Endothelial cell (in vitro differentiated cells): ENCODE measurements at regions not wholly inside any gene's neighbourhood (a gene's known extent, or its start where the extent isn't known, plus 50 kb on each side); places are given as distances from the start of the nearest gene placed in this dataset.
"Not testable (repeated sequence)": the region's sequence is repeated elsewhere in the genome, so short reads cannot be mapped to it uniquely, and the experiment has no call there.

Source experiments
- DNase-seq: peaks from one replicate; pipeline ENCODE4 v3.0.0; 2021; ENCODE audit warnings: low spot score
- H3K27ac Mint-ChIP-seq: one replicate; pipeline ENCODE4 v1.8.0; 2021; ENCODE audit warnings: mixed read lengths, inconsistent platforms; ENCODE audit not compliant: unreplicated experiment
- H3K27me3 Mint-ChIP-seq: one replicate; pipeline ENCODE4 v1.8.0; 2021; ENCODE audit warnings: mild to moderate bottlenecking, moderate library complexity, mixed read lengths, inconsistent platforms; ENCODE audit not compliant: unreplicated experiment
- H3K36me3 Mint-ChIP-seq: one replicate; pipeline ENCODE4 v1.8.0; 2021; ENCODE audit warnings: mild to moderate bottlenecking, low read depth, mixed read lengths, inconsistent platforms; ENCODE audit not compliant: unreplicated experiment
- H3K4me1 Mint-ChIP-seq: one replicate; pipeline ENCODE4 v1.8.0; 2021; ENCODE audit warnings: mild to moderate bottlenecking, mixed read lengths, inconsistent platforms; ENCODE audit not compliant: unreplicated experiment
- H3K4me3 Mint-ChIP-seq: one replicate; pipeline ENCODE4 v1.8.0; 2021; ENCODE audit warnings: mild to moderate bottlenecking, mixed read lengths, inconsistent platforms; ENCODE audit not compliant: unreplicated experiment
- H3K9me3 Mint-ChIP-seq: one replicate; pipeline ENCODE4 v1.8.0; 2021; ENCODE audit warnings: mixed read lengths, inconsistent platforms; ENCODE audit not compliant: unreplicated experiment

- not testable (repeated sequence) for H3K27me3 Mint-ChIP-seq, H3K4me3 Mint-ChIP-seq, H3K9me3 Mint-ChIP-seq, H3K27ac Mint-ChIP-seq, H3K36me3 Mint-ChIP-seq, DNase-seq, H3K4me1 Mint-ChIP-seq
These were observed 319.3 kb upstream of the PLGLB2 start for GRCh38 chr2:87428452-87429130.

DNA sequence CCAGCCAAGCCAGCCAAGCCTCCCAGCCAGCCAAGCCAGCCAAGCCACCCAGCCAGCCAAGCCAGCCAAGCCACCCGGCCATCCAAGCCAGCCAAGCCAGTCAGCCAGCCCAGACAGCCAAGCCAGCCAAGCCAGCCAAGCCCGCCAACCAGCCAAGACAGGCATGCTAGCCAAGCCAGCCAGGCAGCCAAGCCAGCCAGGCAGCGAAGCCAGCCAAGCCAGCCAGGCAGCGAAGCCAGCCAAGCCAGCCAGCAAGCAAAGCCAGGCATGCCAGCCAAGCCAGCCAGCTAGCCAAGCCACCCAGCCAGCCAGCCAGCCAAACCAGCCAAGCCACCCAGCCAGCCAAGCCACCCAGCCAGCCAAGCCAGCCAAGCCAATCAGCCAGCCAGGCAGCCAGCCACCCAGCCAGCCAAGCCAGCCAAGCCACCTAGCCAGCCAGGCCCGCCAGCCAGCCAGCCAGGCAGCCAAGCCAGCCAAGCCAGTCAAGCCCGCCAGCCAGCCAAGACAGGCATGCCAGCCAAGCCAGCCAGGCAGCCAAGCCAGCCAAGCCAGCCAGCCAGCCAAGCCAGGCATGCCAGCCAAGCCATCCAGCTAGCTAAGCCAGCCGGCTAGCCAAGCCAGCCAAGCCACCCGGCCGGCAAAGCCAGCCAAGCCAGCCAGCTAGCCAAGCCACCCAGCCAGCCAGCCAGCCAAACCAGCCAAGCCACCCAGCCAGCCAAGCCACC lies 318.5 kb upstream of the PLGLB2 start:
- not testable (repeated sequence) for H3K27ac Mint-ChIP-seq, H3K9me3 Mint-ChIP-seq, H3K4me1 Mint-ChIP-seq, DNase-seq, H3K4me3 Mint-ChIP-seq, H3K27me3 Mint-ChIP-seq, H3K36me3 Mint-ChIP-seq

DNA sequence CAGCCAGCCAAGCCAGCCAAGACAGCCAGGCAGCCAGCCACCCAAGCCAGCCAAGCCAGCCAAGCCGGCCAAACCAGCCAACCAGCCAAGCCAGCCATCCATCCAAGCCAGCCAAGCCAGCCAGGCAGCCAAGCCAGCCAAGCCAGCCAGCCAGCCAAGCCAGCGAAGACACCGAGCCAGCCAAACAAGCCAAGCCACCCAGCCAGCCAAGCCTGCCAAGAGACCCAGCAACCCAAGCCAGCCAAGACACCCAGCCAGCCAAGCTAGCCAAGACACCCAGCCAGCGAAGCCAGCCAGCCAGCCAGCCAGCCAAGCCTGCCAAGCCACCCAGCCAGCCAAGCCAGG lies 318.0 kb upstream of the PLGLB2 start:
- not testable (repeated sequence) for H3K4me3 Mint-ChIP-seq, H3K9me3 Mint-ChIP-seq, H3K36me3 Mint-ChIP-seq, DNase-seq, H3K27me3 Mint-ChIP-seq, H3K4me1 Mint-ChIP-seq, H3K27ac Mint-ChIP-seq

GRCh38 chr2:87431051-87431450 lies 316.8 kb upstream of the PLGLB2 start:
- DNase-seq, H3K4me3 Mint-ChIP-seq, H3K9me3 Mint-ChIP-seq, H3K4me1 Mint-ChIP-seq, H3K27me3 Mint-ChIP-seq, H3K36me3 Mint-ChIP-seq, H3K27ac Mint-ChIP-seq: not testable (repeated sequence)

DNA sequence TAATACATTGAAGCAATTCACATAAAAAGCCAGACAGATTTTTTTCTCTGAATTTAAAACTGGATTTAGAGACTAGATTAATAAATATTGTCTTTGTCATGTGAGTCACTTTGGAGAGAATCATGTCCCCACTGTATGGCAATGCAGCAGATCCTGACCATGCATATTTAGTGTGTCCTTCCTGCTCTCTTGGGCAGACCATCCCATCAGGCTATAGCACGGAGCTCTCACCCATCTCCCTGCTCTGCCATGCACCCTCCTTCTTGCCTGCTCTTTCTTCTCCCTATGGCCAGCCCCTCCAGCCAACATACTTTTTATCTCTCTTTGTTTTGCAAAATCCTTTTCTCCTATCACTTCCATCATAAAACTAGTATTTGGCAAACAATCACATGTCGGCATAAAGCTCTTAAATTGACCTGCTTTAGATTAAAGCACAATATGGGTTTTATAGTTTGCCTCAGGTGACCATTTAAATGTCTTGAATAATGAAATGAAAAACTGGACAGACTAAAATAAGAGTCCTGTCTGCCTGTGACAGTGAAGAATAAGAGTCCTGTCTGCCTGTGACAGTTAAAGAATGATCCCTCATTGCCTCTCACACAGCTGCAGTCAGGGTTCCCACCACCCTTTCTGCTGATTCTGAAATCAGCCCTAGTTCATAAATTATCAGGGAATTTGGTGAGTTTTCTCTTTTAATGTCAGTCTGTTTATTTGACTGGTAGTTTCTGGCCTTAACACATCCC lies 315.0 kb upstream of the PLGLB2 start:
- H3K4me1 Mint-ChIP-seq, H3K27ac Mint-ChIP-seq, H3K36me3 Mint-ChIP-seq, H3K27me3 Mint-ChIP-seq, DNase-seq, H3K4me3 Mint-ChIP-seq, H3K9me3 Mint-ChIP-seq: not testable (repeated sequence)

DNA sequence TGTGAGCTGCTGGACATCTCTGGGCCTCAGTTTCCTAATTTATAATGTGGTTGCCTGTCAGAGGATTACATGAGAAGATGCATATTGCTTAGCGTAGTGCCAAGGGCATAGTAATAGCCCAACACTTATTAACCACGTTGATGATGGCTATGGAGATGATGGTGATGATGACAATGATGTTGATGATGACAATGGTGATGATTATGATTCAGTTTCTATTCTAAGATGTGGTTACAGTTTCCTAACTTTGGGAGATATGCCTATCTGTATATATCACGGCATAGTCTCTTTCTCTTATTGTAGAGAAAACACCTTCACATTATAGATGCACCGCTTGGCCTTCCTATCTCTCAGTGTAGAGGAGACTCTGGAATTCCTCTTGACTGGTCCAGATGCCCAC lies 311.9 kb upstream of the PLGLB2 start:
- not testable (repeated sequence) for H3K27ac Mint-ChIP-seq, H3K4me1 Mint-ChIP-seq, H3K9me3 Mint-ChIP-seq, H3K27me3 Mint-ChIP-seq, H3K36me3 Mint-ChIP-seq, DNase-seq, H3K4me3 Mint-ChIP-seq

DNA sequence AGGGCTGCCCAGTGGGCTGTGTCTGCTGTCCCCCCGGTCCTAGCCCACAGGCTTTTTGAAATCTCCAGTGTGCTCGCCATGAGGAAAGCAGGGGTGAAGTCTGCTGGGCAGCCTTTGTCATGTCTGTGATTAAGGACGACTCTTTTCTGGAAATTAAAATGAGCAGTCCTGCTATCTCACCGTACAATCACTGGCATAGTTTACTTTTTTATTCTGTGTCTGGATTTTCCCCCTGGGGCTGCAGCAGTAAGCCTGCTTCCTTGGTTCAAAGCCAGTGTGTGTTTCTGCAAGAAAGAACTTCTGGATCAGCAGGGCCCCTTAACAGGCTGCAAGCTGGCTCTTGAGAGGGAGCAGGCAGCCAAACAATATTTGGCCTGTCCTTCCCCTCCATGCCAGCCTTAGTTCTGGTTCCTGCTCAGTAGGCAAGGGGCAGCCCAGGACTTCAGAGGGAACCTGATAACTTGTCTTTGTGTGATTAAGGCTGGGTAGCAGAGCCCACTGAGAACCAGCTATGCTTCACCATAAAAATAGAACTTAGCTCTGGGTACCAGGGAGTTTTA lies 310.1 kb upstream of the PLGLB2 start:
- not testable (repeated sequence) for H3K4me1 Mint-ChIP-seq, H3K27me3 Mint-ChIP-seq, H3K4me3 Mint-ChIP-seq, H3K9me3 Mint-ChIP-seq, DNase-seq, H3K27ac Mint-ChIP-seq, H3K36me3 Mint-ChIP-seq

GRCh38 chr2:87438780-87439454 lies 309.0 kb upstream of the PLGLB2 start:
- not testable (repeated sequence) for H3K27me3 Mint-ChIP-seq, H3K4me3 Mint-ChIP-seq, H3K27ac Mint-ChIP-seq, H3K4me1 Mint-ChIP-seq, DNase-seq, H3K9me3 Mint-ChIP-seq, H3K36me3 Mint-ChIP-seq

- H3K4me3 Mint-ChIP-seq, H3K36me3 Mint-ChIP-seq, H3K27me3 Mint-ChIP-seq, H3K27ac Mint-ChIP-seq, H3K9me3 Mint-ChIP-seq, DNase-seq, H3K4me1 Mint-ChIP-seq: not testable (repeated sequence)
These were observed 308.2 kb upstream of the PLGLB2 start for GRCh38 chr2:87439617-87440204.

GRCh38 chr2:87440650-87441049 lies 307.2 kb upstream of the PLGLB2 start:
- H3K4me3 Mint-ChIP-seq, H3K36me3 Mint-ChIP-seq, DNase-seq, H3K9me3 Mint-ChIP-seq, H3K27me3 Mint-ChIP-seq, H3K27ac Mint-ChIP-seq, H3K4me1 Mint-ChIP-seq: not testable (repeated sequence)

DNA sequence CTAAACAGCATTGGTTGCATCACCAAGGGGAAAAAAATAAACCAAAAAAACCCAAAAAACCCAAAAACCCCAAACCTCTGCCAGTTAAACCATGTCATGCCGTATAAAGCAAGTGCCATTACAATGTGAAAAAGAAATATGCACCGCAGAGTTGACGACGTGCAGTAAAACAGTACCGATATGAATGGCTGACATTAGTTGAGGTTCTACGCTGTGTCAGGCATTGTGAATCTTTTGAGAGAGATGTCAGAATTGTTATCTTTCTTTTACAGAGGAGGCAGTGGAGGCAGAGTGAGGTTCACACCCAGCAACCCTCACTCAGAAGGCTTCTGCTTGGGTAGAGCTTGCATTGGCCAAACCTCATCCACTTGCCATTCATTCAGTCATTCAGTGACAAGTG lies 306.5 kb upstream of the PLGLB2 start:
- not testable (repeated sequence) for H3K4me1 Mint-ChIP-seq, H3K9me3 Mint-ChIP-seq, H3K27me3 Mint-ChIP-seq, H3K36me3 Mint-ChIP-seq, H3K27ac Mint-ChIP-seq, DNase-seq, H3K4me3 Mint-ChIP-seq
